Liver (tissue), 8 donors: ENCODE measurements at regions not wholly inside any gene's neighbourhood (a gene's known extent, or its start where the extent isn't known, plus 50 kb on each side); places are given as distances from the start of the nearest gene placed in this dataset.

Source experiments
- DNase-seq: peaks from one replicate; pipeline ENCODE4 v3.0.0-alpha.2; 2017; ENCODE audit warnings: low spot score
- H3K27ac ChIP-seq, 2 donors: one replicate each; pipeline ENCODE4 v1.7.0; 2013; ENCODE audit warnings: inconsistent platforms in 2 of 2, low read length in 2 of 2, control low read depth in 1 of 2, low read depth in 1 of 2, mild to moderate bottlenecking in 1 of 2
- H3K27me3 ChIP-seq, 4 donors: one replicate each; pipeline versions ENCODE4 v1.6.1 to v1.7.0; 2013; ENCODE audit warnings: low read length in 3 of 4, inconsistent platforms in 1 of 4, mild to moderate bottlenecking in 1 of 4, moderate library complexity in 1 of 4; ENCODE audit not compliant: control insufficient read depth in 4 of 4, insufficient read depth in 4 of 4
- H3K36me3 ChIP-seq, 4 donors: one replicate each; pipeline versions ENCODE4 v1.6.1 to v1.7.0; 2013; ENCODE audit warnings: low read length in 3 of 4, mild to moderate bottlenecking in 3 of 4, low read depth in 1 of 4, moderate library complexity in 1 of 4; ENCODE audit not compliant: control insufficient read depth in 4 of 4, insufficient read depth in 3 of 4
- H3K4me1 ChIP-seq, 4 donors: one replicate each; pipeline versions ENCODE4 v1.6.1 to v1.7.0; 2013; ENCODE audit warnings: low read length in 3 of 4, mild to moderate bottlenecking in 3 of 4, moderate library complexity in 1 of 4; ENCODE audit not compliant: control insufficient read depth in 4 of 4, insufficient read depth in 4 of 4
- H3K4me3 ChIP-seq, 3 donors: one replicate each; pipeline versions ENCODE4 v1.6.1 to v1.7.0; 2013; ENCODE audit warnings: low read length in 3 of 3, control low read depth in 1 of 3, low read depth in 1 of 3, mild to moderate bottlenecking in 1 of 3
- H3K9ac ChIP-seq, 2 donors: one replicate each; pipeline ENCODE4 v1.7.0; 2013; ENCODE audit warnings: low read length in 2 of 2, mild to moderate bottlenecking in 2 of 2, moderate library complexity in 2 of 2, control low read depth in 1 of 2, low read depth in 1 of 2
- H3K9me3 ChIP-seq, 4 donors: one replicate each; pipeline versions ENCODE4 v1.6.1 to v1.7.0; 2013; ENCODE audit warnings: low read length in 3 of 4; ENCODE audit not compliant: control insufficient read depth in 4 of 4
- EGR1 ChIP-seq, 2 donors: IDR thresholded peaks; 2 replicates each; pipeline ENCODE4 v1.6.1; 2016 to 2018; ENCODE audit warnings: antibody characterized with exemption in 2 of 2, low read depth in 2 of 2
- FOXA1 ChIP-seq: IDR thresholded peaks from 2 replicates; pipeline ENCODE4 v1.6.1; 2016; ENCODE audit warnings: antibody characterized with exemption
- FOXA2 ChIP-seq: IDR thresholded peaks from 2 replicates; pipeline ENCODE4 v1.6.1; 2016; ENCODE audit warnings: antibody characterized with exemption
- GABPA ChIP-seq, 2 donors: IDR thresholded peaks in 1 of 2; conservative IDR thresholded peaks in 1 of 2; 2 replicates each; pipeline ENCODE4 v1.6.1; 2016; ENCODE audit warnings: antibody characterized with exemption in 2 of 2, mild to moderate bottlenecking in 1 of 2, moderate library complexity in 1 of 2
- HNF4A ChIP-seq, 2 donors: conservative IDR thresholded peaks; 2 replicates each; pipeline ENCODE4 v1.6.1; 2016; ENCODE audit warnings: antibody characterized with exemption in 2 of 2, mild to moderate bottlenecking in 2 of 2
- HNF4G ChIP-seq: IDR thresholded peaks from 2 replicates; pipeline ENCODE4 v1.6.1; 2016; ENCODE audit warnings: antibody characterized with exemption
- JUND ChIP-seq, 2 donors: IDR thresholded peaks; 2 replicates each; pipeline ENCODE4 v1.6.1; 2016; ENCODE audit warnings: antibody characterized with exemption in 2 of 2
- NR2F2 ChIP-seq: IDR thresholded peaks from 2 replicates; pipeline ENCODE4 v1.6.1; 2016; ENCODE audit warnings: antibody characterized with exemption
- RAD21 ChIP-seq, 2 donors: IDR thresholded peaks; 2 replicates each; pipeline ENCODE4 v1.6.1; 2016; ENCODE audit warnings: antibody characterized with exemption in 2 of 2, mild to moderate bottlenecking in 2 of 2
- RXRA ChIP-seq, 2 donors: IDR thresholded peaks; 2 replicates each; pipeline ENCODE4 v1.6.1; 2017 to 2018; ENCODE audit warnings: antibody characterized with exemption in 2 of 2, mild to moderate bottlenecking in 1 of 2
- SP1 ChIP-seq: IDR thresholded peaks from 2 replicates; pipeline ENCODE4 v1.6.1; 2018; ENCODE audit warnings: antibody characterized with exemption, mild to moderate bottlenecking
- TAF1 ChIP-seq: conservative IDR thresholded peaks from 2 replicates; pipeline ENCODE4 v1.6.1; 2016; ENCODE audit warnings: antibody characterized with exemption, mild to moderate bottlenecking
- YY1 ChIP-seq: IDR thresholded peaks from 2 replicates; pipeline ENCODE4 v1.6.1; 2016; ENCODE audit warnings: antibody characterized with exemption, mild to moderate bottlenecking
- WGBS: extraction: QIAGEN DNeasy Blood & Tissue Kit; methylation state at CpG from one replicate; pipeline ENCODE4 v1.1.7; 2013; 5-methylcytosine and 5-hydroxymethylcytosine counted together
- TF ChIP-seq, protein P1 (sequence below): IDR thresholded peaks from 2 replicates; pipeline ENCODE4 v1.6.1; 2016; ENCODE audit warnings: antibody characterized with exemption, mild to moderate bottlenecking
- TF ChIP-seq, protein P2 (sequence below): IDR thresholded peaks from 2 replicates; pipeline ENCODE4 v1.6.1; 2016; ENCODE audit warnings: antibody characterized with exemption
- TF ChIP-seq, protein P3 (sequence below): IDR thresholded peaks from 2 replicates; pipeline ENCODE4 v1.6.1; 2016; ENCODE audit warnings: antibody characterized with exemption
- TF ChIP-seq, protein P4 (sequence below): fragments of 150-350 bp; IDR thresholded peaks from 2 replicates; pipeline ENCODE4 v1.5.1; 2017; ENCODE audit warnings: improper control_type of control experiment, low read depth, low read length; ENCODE audit not compliant: missing input control
- TF ChIP-seq, protein P5 (sequence below): IDR thresholded peaks from 2 replicates; pipeline ENCODE4 v1.6.1; 2016; ENCODE audit warnings: antibody characterized with exemption
- donor health status: healthy.
- donor health status: healthy.
- donor health status: healthy.
- donor health status: healthy.
- donor health status: healthy.

DNA sequence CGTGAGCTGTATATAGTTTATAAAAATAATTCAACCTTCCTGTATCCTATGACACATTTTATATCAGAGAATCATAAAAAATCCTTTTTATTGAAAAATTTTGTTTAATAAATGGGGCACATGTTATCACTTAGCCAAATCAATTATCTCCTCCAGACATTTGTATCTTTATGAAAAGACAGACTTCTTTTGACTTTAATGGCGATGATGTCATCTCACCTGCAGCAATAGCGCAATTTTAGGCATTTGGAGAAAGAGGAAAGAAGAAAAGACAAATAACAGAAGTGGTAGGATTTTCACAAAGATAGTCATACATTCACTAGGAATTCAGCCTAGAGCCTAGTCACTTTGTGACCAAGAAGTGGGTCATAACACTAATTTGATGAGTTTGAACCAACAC lies 444.5 kb downstream of the PREX1 start (continued):
- TF ChIP-seq RXRA (IDR thresholded peaks at IDR 0.05) (no peak), FOXA2 (no peak)

DNA sequence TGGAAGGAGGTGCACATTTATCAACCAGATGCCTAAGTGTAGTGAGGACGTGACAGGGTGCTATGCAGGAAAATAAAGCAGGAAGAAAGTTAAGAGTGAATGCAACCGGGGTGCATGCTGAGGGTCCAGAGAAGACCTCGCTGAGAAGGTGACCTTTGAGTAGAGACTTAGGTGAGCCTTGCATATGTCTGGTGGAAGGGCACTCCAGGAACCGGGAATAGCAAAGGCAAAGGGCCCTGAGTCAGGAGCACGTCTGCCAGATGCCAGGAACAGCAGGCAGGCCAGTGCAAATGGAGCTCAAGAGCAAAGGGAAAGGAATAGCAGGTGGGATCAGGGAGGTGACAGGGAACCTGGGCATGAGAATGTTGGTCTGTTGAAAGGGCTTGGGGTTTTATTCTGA lies 445.5 kb downstream of the PREX1 start:
- Histone ChIP-seq H3K36me3 (no peaks in the 10 kb centered on the region), H3K4me3 (no peak overlapping the region), H3K9ac (no peak overlapping the region), H3K9me3 (no peaks in the 10 kb centered on the region), H3K27me3 (no peaks in the 10 kb centered on the region), H3K27ac (no peak overlapping the region), H3K4me1 (peaks cover under 1 to 9% (median 5%) of the 10 kb centered on the region in 4 donors)
- TF ChIP-seq, protein P1, sequence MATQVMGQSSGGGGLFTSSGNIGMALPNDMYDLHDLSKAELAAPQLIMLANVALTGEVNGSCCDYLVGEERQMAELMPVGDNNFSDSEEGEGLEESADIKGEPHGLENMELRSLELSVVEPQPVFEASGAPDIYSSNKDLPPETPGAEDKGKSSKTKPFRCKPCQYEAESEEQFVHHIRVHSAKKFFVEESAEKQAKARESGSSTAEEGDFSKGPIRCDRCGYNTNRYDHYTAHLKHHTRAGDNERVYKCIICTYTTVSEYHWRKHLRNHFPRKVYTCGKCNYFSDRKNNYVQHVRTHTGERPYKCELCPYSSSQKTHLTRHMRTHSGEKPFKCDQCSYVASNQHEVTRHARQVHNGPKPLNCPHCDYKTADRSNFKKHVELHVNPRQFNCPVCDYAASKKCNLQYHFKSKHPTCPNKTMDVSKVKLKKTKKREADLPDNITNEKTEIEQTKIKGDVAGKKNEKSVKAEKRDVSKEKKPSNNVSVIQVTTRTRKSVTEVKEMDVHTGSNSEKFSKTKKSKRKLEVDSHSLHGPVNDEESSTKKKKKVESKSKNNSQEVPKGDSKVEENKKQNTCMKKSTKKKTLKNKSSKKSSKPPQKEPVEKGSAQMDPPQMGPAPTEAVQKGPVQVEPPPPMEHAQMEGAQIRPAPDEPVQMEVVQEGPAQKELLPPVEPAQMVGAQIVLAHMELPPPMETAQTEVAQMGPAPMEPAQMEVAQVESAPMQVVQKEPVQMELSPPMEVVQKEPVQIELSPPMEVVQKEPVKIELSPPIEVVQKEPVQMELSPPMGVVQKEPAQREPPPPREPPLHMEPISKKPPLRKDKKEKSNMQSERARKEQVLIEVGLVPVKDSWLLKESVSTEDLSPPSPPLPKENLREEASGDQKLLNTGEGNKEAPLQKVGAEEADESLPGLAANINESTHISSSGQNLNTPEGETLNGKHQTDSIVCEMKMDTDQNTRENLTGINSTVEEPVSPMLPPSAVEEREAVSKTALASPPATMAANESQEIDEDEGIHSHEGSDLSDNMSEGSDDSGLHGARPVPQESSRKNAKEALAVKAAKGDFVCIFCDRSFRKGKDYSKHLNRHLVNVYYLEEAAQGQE = no peak
- TF ChIP-seq TAF1 (no peak), HNF4G (no peak), SP1 (no peak)
- no peak for DNase-seq
- WGBS = 80% methylated on average over 5 of the region's 5 CpGs

DNA sequence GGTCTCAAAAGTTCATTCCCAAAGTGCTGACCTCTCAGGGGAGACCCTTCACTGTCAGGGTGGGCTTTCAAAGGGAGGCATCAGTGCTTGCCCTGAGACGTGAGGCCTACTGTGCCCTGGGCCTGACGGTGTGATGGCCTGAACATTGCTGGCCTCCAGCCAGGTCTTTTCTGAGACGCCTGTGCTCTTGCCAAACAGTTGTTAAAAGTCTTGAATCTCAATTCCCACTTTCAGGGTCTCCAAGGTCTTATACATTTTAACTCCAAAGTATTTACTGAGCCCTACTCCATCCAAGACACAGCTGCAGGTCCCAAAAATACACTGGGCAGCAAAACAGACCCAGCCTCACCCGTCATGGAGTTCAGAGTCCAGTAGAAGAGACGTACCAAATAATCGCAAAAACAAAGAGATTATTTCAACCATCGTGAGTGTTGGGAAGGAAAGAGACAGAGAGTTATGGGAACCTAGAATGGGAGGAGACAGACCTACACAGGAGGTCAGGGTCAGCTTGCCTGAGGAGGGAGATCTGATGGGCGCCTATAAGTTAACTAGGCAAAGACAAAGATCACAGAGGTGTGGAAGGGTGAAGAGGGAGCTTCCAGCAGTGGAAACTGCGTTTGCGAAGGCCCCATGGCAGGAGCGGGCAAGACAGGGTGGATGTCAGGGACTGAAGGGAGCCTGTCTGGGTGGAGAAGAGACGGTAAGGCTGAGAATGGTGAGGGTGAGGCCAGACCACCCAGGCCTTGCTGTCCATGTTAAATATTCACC lies 446.3 kb downstream of the PREX1 start:
- WGBS = 79% methylated on average over 12 of the region's 12 CpGs
- Histone ChIP-seq H3K9me3 (no peaks in the 10 kb centered on the region), H3K4me3 (no peak overlapping the region), H3K27ac (no peak overlapping the region), H3K36me3 (no peaks in the 10 kb centered on the region), H3K27me3 (no peaks in the 10 kb centered on the region), H3K4me1 (peaks cover 2 to 10% (median 8%) of the 10 kb centered on the region in 4 donors), H3K9ac (no peak overlapping the region)
- no peak for DNase-seq
- TF ChIP-seq FOXA1 = no peak
- TF ChIP-seq EGR1 (IDR thresholded peaks at IDR 0.05; ENCODE audit: low read depth in 2 of 2) = no peak
- TF ChIP-seq TAF1 = no peak
- no peak for TF ChIP-seq FOXA2
- no peak for TF ChIP-seq GABPA (IDR thresholded peaks at IDR 0.05 in 1 of 2, conservative IDR thresholded peaks at IDR 0.05 in 1 of 2)
- TF ChIP-seq RAD21 (IDR thresholded peaks at IDR 0.05) = no peak
- TF ChIP-seq RXRA (IDR thresholded peaks at IDR 0.05) = no peak
- TF ChIP-seq HNF4A (conservative IDR thresholded peaks at IDR 0.05) = no peak
- TF ChIP-seq JUND (IDR thresholded peaks at IDR 0.05) = no peak
- TF ChIP-seq, protein P2, sequence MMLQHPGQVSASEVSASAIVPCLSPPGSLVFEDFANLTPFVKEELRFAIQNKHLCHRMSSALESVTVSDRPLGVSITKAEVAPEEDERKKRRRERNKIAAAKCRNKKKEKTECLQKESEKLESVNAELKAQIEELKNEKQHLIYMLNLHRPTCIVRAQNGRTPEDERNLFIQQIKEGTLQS = no peak
- TF ChIP-seq NR2F2 = no peak
- TF ChIP-seq, protein P3, sequence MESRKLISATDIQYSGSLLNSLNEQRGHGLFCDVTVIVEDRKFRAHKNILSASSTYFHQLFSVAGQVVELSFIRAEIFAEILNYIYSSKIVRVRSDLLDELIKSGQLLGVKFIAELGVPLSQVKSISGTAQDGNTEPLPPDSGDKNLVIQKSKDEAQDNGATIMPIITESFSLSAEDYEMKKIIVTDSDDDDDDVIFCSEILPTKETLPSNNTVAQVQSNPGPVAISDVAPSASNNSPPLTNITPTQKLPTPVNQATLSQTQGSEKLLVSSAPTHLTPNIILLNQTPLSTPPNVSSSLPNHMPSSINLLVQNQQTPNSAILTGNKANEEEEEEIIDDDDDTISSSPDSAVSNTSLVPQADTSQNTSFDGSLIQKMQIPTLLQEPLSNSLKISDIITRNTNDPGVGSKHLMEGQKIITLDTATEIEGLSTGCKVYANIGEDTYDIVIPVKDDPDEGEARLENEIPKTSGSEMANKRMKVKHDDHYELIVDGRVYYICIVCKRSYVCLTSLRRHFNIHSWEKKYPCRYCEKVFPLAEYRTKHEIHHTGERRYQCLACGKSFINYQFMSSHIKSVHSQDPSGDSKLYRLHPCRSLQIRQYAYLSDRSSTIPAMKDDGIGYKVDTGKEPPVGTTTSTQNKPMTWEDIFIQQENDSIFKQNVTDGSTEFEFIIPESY = no peak
- TF ChIP-seq, protein P1 = no peak
- TF ChIP-seq, protein P4, sequence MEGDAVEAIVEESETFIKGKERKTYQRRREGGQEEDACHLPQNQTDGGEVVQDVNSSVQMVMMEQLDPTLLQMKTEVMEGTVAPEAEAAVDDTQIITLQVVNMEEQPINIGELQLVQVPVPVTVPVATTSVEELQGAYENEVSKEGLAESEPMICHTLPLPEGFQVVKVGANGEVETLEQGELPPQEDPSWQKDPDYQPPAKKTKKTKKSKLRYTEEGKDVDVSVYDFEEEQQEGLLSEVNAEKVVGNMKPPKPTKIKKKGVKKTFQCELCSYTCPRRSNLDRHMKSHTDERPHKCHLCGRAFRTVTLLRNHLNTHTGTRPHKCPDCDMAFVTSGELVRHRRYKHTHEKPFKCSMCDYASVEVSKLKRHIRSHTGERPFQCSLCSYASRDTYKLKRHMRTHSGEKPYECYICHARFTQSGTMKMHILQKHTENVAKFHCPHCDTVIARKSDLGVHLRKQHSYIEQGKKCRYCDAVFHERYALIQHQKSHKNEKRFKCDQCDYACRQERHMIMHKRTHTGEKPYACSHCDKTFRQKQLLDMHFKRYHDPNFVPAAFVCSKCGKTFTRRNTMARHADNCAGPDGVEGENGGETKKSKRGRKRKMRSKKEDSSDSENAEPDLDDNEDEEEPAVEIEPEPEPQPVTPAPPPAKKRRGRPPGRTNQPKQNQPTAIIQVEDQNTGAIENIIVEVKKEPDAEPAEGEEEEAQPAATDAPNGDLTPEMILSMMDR = no peak
- no peak for TF ChIP-seq YY1
- TF ChIP-seq SP1 = no peak
- TF ChIP-seq, protein P5, sequence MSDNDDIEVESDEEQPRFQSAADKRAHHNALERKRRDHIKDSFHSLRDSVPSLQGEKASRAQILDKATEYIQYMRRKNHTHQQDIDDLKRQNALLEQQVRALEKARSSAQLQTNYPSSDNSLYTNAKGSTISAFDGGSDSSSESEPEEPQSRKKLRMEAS = no peak
- no peak for TF ChIP-seq HNF4G
